Esophagus squamous epithelium (tissue), 4 donors: ENCODE measurements at regions not wholly inside any gene's neighbourhood (a gene's known extent, or its start where the extent isn't known, plus 50 kb on each side); places are given as distances from the start of the nearest gene placed in this dataset.

ENCODE experiments used
- POLR2A ChIP-seq, 4 donors: fragments of 450-650 bp; IDR thresholded peaks; one replicate each; pipeline ENCODE4 v1.6.1; 2017; ENCODE audit warnings: antibody characterized with exemption in 4 of 4, mild to moderate bottlenecking in 4 of 4, moderate library complexity in 3 of 4
- TF ChIP-seq, protein P1 (sequence below), 6 experiments: fragments of 450-650 bp in 4 of 6; fragments of 200-600 bp in 2 of 6; sonication (generic) in 2 of 6; IDR thresholded peaks; one replicate each; pipeline ENCODE4 v1.5.1; 2016 to 2019; ENCODE audit warnings: antibody characterized with exemption in 6 of 6, mild to moderate bottlenecking in 4 of 6, moderate library complexity in 4 of 6

DNA sequence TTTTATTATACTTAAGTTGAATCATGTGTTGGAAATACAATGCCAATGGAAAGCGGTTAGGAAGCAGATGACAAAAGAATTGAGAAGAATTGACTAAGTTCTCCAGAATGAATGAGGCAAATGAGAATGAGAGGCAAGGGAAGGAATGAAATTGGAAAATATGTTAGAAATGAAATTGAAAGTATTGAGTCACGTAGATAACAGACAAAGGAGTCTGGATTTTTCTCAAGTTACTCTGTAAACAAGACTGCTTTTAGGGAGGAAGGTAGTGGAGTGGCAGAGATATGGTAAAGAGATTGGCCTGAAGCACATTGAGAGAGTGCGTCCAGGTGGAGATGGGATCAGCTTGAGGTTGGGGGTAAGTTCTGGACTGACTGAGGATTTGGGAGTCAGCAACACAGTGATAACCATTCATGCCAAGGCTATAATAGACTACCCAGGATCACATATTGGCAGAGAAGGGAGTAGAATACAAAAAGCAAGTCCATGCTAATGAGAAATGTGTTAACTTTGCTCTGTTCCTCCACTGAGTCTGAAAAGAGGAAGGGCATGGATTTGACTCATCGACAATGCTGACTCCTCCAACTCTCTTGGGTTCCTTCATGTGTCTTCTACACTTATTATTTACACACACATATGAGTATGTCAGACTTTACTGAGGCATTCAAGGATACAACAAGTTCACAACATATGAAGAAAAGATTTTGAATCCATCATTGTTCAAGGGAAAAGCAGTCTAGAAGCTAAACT is 814.2 kb upstream of the ZNF608 start:
- TF ChIP-seq, protein P1, sequence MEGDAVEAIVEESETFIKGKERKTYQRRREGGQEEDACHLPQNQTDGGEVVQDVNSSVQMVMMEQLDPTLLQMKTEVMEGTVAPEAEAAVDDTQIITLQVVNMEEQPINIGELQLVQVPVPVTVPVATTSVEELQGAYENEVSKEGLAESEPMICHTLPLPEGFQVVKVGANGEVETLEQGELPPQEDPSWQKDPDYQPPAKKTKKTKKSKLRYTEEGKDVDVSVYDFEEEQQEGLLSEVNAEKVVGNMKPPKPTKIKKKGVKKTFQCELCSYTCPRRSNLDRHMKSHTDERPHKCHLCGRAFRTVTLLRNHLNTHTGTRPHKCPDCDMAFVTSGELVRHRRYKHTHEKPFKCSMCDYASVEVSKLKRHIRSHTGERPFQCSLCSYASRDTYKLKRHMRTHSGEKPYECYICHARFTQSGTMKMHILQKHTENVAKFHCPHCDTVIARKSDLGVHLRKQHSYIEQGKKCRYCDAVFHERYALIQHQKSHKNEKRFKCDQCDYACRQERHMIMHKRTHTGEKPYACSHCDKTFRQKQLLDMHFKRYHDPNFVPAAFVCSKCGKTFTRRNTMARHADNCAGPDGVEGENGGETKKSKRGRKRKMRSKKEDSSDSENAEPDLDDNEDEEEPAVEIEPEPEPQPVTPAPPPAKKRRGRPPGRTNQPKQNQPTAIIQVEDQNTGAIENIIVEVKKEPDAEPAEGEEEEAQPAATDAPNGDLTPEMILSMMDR (IDR thresholded peaks at IDR 0.05), result no peak
- no peak for TF ChIP-seq POLR2A (IDR thresholded peaks at IDR 0.05)
